Inferior parietal cortex (tissue), 1 donor: ENCODE measurements at regions not wholly inside any gene's neighbourhood (a gene's known extent, or its start where the extent isn't known, plus 50 kb on each side); places are given as distances from the start of the nearest gene placed in this dataset.
"Not testable (repeated sequence)": the region's sequence is repeated elsewhere in the genome, so short reads cannot be mapped to it uniquely, and the experiment has no call there.

Experiments
- DNase-seq: peaks from one replicate; pipeline ENCODE4 v3.0.0-alpha.2; 2016; ENCODE audit errors: extremely low spot score

GRCh38 chr5:114822436-114822835 is 347.3 kb downstream of the TRIM36 start:
- no peak for DNase-seq

GRCh38 chr5:114790403-114790792 is 379.3 kb downstream of the TRIM36 start:
- DNase-seq: no peak

DNA sequence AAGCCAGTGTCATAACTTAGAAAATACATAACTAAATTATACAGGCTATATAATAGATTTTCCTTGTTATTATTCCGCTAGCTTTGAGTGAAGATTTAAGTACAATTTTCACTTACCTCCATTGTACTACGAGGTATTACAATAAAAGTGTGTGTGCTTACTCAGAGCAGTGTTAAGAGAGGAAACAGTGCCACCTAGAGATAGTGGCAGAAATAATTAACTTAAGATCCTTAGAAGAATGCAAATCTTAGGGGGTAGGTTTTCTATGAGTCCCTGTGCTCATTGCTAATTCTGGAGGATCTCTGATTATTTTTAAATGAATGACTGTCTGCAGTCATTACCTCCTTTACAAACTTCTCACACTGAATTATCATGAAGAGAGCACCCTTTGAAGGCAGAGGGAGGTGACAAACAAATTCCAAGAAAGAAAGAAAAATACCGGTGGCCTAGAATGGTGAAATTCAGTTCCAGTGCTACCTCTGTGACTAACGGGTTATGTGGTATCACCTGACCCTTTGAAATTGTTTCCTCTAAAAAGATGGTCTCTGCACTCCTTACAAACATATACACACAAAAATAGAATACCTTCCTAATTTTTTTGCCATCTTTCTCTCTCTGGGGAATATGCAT is 379.8 kb downstream of the TRIM36 start:
- DNase-seq: peak; percentile 72

DNA sequence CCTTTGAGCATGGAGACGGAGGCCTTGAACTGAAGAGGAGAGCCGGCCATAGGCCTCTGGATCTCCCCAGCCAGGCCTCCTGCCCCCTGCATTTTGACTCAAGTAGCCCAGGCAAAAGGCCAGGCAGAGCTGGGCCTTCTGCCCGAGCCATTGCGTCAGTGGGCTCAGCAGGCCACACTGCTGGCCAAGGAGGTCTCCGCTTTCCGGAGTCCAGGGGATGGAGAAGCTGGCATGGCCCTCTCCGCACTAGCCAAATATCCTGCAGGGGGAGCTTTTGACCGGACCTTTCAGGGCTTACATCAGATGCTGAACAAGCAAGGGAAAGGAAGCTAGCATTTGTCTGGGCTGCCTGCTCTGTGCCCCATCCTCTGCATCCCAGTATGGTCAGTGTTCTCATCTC is 386.8 kb downstream of the TRIM36 start:
- peak; percentile 30 for DNase-seq

GRCh38 chr5:114782177-114782576 is 387.5 kb downstream of the TRIM36 start:
- no peak for DNase-seq

- DNase-seq: no peak
These were observed 389.4 kb downstream of the TRIM36 start for GRCh38 chr5:114780290-114780689.

DNA sequence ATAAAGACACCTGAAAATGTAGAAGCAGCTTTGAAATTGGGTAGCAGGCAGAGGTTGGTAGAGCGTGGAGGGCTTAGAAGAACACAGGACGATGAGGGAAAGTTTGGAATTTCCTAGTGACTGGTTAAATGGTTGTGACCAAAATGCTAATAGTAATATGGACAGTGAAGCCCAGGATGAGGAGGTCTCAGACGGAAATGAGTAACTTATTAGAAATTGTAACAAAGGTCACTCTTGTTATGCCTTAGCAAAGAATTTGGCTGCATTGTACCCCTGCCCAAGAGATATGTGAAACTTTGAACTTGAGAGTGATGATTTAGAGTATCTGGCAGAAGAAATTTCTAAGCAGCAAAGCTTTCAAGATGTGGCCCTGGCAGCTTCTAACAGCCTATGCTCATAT is 382.5 kb downstream of the KCNN2 start:
- no peak for DNase-seq

GRCh38 chr5:114734238-114734637 is 372.4 kb downstream of the KCNN2 start:
- DNase-seq: no peak

GRCh38 chr5:114729986-114730385 is 368.1 kb downstream of the KCNN2 start:
- DNase-seq: no peak

- DNase-seq: no peak
These were observed 365.5 kb downstream of the KCNN2 start for GRCh38 chr5:114727358-114727757.

GRCh38 chr5:114726131-114726530 is 364.3 kb downstream of the KCNN2 start:
- no peak for DNase-seq

DNA sequence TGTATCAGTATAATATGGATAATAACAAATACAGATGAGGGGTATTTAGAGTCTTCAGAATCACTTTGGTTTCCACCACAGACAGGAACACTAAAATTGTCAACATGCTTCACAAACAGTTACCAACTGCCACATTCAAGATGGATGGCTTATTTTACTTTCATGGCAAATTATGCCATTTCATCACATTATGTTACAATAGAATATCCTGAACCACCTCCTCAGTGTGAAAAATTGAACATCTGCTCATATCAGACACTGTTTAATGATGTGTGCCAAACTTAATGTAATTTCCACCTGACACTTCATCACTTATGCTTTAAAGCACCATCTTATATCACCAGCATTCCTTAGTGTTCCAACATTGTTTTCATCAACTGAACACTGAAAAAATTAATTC is 357.4 kb downstream of the KCNN2 start:
- DNase-seq: no peak

GRCh38 chr5:114716955-114717354 is 355.1 kb downstream of the KCNN2 start:
- no peak for DNase-seq

DNA sequence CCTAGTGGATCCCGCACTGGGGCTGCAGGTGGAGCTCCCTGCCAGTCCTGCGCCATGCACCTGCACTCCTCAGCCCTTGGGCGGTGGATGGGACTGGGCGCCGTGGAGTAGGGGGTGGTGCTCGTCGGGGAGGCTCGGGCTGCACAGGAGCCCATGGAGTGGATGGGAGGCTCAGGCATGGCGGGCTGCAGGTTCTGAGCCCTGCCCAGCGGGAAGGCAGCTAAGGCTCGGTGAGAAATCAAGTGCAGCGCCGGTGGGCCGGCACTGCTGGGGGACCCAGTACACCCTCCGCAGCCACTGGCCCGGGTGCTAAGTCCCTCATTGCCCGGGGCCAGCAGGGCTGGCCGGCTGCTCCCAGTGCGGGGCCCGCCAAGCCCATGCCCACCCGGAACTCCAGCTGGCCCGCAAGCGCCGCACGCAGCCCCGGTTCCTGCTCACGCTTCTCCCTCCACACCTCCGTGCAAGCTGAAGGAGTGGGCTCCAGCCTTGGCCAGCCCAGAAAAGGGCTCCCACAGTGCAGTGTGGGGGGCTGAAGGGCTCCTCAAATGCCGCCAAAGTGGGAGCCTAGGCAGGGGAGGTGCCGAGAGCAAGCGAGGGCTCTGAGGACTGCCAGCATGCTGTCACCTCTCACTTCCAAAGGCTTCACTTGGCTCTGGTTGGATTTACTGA is 342.5 kb downstream of the KCNN2 start:
- not testable (repeated sequence) for DNase-seq

DNA sequence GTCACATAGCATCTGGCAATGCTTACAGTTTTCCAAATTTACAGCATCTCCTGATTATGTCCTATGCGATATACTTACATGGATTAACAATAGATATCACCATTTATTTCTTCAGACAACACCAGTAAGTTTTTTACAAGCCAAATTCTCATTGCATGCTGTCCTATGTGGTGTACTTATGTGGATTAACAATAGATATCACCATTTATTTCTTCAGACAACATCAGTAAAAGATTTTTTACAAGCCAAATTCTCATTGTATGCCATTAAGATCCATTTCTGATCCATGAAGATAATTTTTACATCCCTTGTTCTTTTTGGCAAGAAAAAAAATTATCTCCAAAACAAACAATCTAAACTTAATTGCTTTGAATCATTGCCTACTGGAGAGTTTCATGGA is 340.9 kb downstream of the KCNN2 start:
- DNase-seq: no peak

DNA sequence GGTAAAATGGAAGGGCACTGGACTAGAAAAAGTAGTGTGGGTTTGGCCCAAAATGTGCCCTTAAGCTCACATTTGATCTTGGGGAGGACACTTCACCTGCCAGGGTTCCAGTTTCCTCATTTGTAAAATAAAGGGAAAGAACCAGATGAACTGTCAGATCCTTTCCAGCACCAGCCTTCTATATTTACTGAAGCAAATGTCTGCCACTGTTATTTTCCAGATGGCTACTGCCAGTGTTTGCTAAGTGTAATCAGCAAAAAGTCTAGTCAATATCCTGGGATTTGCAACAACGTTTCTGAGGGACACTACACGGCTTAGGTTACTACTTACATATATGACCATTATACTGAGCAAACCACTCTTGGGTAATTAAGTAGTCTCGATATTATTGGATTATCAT is 340.3 kb downstream of the KCNN2 start:
- no peak for DNase-seq

DNA sequence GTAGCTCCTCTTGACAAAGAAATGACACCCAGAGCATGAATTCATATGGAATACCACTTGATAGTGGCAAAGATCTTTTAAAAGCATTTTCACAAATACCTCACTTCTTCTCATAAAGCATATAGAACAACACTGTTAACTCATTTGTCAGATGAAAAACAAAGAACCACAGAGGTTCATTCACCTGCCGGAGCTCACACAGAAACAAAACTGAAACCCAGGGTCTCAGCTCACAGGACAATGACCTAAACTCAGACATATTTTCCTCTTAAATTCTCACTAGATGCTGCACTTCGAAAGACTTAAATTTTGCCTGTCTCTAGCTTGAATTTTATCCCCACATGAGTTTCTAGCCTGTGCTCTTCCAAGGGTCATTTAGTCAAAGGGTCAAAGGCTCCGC is 339.0 kb downstream of the KCNN2 start:
- no peak for DNase-seq

GRCh38 chr5:114695292-114695904 is 333.5 kb downstream of the KCNN2 start:
- no peak for DNase-seq

- no peak for DNase-seq
These were observed 324.5 kb downstream of the KCNN2 start for GRCh38 chr5:114686356-114686755.

- no peak for DNase-seq
These were observed 316.9 kb downstream of the KCNN2 start for GRCh38 chr5:114678778-114679177.

- no peak for DNase-seq
These were observed 303.7 kb downstream of the KCNN2 start for GRCh38 chr5:114665551-114665950.

DNA sequence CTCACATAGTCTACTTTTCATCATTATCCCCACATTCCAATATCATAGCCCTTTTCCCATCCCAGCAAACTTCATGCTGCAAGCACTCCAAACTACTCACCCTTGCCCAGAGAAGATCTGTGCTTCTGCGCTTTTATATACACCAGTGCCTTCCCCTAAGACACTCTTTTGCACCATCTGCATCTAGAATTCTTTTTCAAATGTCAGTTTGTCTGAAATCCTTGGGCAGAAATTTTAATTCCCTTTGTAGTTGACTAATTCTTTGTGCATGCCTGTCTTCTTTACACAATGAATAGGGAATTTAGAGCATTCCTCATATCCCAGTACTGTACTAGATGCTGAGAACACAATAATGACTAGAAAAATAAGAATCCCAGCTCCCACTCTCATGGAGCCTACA is 298.9 kb downstream of the KCNN2 start:
- no peak for DNase-seq

- no peak for DNase-seq
These were observed 296.3 kb downstream of the KCNN2 start for GRCh38 chr5:114658194-114658593.
